ENCODE measurements at regions not wholly inside any gene's neighbourhood (a gene's known extent, or its start where the extent isn't known, plus 50 kb on each side); places are given as distances from the start of the nearest gene placed in this dataset.

GRCh38 chr13:111874981-111875380, 192.0 kb upstream of the SOX1 start:
- H3K4me1 ChIP-seq (ENCODE audit: control insufficient read depth in 2 of 3, insufficient read depth in 2 of 3, low read depth in 1 of 3, low read length in 3 of 3): no peaks in the 10 kb centered on the region
- no peak for FAIRE-seq
- intact Hi-C loops (cut with DNase I): no loop called here
- no peaks in the 10 kb centered on the region for H3K27me3 ChIP-seq (ENCODE audit: control insufficient read depth, insufficient read depth, low read length)
- H3K36me3 ChIP-seq (ENCODE audit: control insufficient read depth in 2 of 3, insufficient read depth in 3 of 3, low read length in 3 of 3): no peaks in the 10 kb centered on the region
- DNase-seq: no peak
- H3K4me3 ChIP-seq (ENCODE audit: low read length in 3 of 3): no peak overlapping the region
- TF ChIP-seq CTCF (IDR thresholded peaks at IDR 0.05; ENCODE audit: borderline replicate concordance, extremely low read depth, insufficient read depth): no peak
- no peak overlapping the region for H3K27ac ChIP-seq (ENCODE audit: low read depth in 2 of 2, low read length in 2 of 2)
- no peak overlapping the region for H3K9ac ChIP-seq (ENCODE audit: low read length in 3 of 3)
- no peaks in the 10 kb centered on the region for H3K9me3 ChIP-seq (ENCODE audit: control insufficient read depth in 2 of 3, insufficient read depth in 1 of 3, low read length in 3 of 3)

GRCh38 chr13:111875915-111876314, 191.0 kb upstream of the SOX1 start:
- Histone ChIP-seq H3K4me3 (ENCODE audit: low read length in 3 of 3) (no peak overlapping the region), H3K27me3 (ENCODE audit: control insufficient read depth, insufficient read depth, low read length) (no peaks in the 10 kb centered on the region), H3K36me3 (ENCODE audit: control insufficient read depth in 2 of 3, insufficient read depth in 3 of 3, low read length in 3 of 3) (no peaks in the 10 kb centered on the region), H3K9me3 (ENCODE audit: control insufficient read depth in 2 of 3, insufficient read depth in 1 of 3, low read length in 3 of 3) (no peaks in the 10 kb centered on the region), H3K4me1 (ENCODE audit: control insufficient read depth in 2 of 3, insufficient read depth in 2 of 3, low read depth in 1 of 3, low read length in 3 of 3) (no peaks in the 10 kb centered on the region), H3K9ac (ENCODE audit: low read length in 3 of 3) (no peak overlapping the region), H3K27ac (ENCODE audit: low read depth in 2 of 2, low read length in 2 of 2) (no peak overlapping the region)
- TF ChIP-seq CTCF (IDR thresholded peaks at IDR 0.05; ENCODE audit: borderline replicate concordance, extremely low read depth, insufficient read depth): no peak
- DNase-seq: no peak
- no peak for FAIRE-seq
- intact Hi-C loops (cut with DNase I): no loop called here

- Histone ChIP-seq H3K4me1 (ENCODE audit: control insufficient read depth in 2 of 3, insufficient read depth in 2 of 3, low read depth in 1 of 3, low read length in 3 of 3) (no peaks in the 10 kb centered on the region), H3K36me3 (ENCODE audit: control insufficient read depth in 2 of 3, insufficient read depth in 3 of 3, low read length in 3 of 3) (no peaks in the 10 kb centered on the region), H3K4me3 (ENCODE audit: low read length in 3 of 3) (no peak overlapping the region), H3K9ac (ENCODE audit: low read length in 3 of 3) (no peak overlapping the region), H3K27ac (ENCODE audit: low read depth in 2 of 2, low read length in 2 of 2) (no peak overlapping the region), H3K9me3 (ENCODE audit: control insufficient read depth in 2 of 3, insufficient read depth in 1 of 3, low read length in 3 of 3) (no peaks in the 10 kb centered on the region), H3K27me3 (ENCODE audit: control insufficient read depth, insufficient read depth, low read length) (no peaks in the 10 kb centered on the region)
- DNase-seq: no peak
- TF ChIP-seq CTCF (IDR thresholded peaks at IDR 0.05; ENCODE audit: borderline replicate concordance, extremely low read depth, insufficient read depth): no peak
- FAIRE-seq: no peak
- intact Hi-C loops (cut with DNase I): no loop called here
Observed at GRCh38 chr13:111876506-111876905, 190.4 kb upstream of the SOX1 start.

GRCh38 chr13:111877906-111878305, 189.0 kb upstream of the SOX1 start:
- DNase-seq (no peak), FAIRE-seq (no peak)
- no peak overlapping the region for H3K9ac ChIP-seq (ENCODE audit: low read length in 3 of 3)
- no peaks in the 10 kb centered on the region for H3K36me3 ChIP-seq (ENCODE audit: control insufficient read depth in 2 of 3, insufficient read depth in 3 of 3, low read length in 3 of 3)
- H3K4me1 ChIP-seq (ENCODE audit: control insufficient read depth in 2 of 3, insufficient read depth in 2 of 3, low read depth in 1 of 3, low read length in 3 of 3): no peaks in the 10 kb centered on the region
- no peak overlapping the region for H3K4me3 ChIP-seq (ENCODE audit: low read length in 3 of 3)
- intact Hi-C loops (cut with DNase I): no loop called here
- no peak overlapping the region for H3K27ac ChIP-seq (ENCODE audit: low read depth in 2 of 2, low read length in 2 of 2)
- no peak for TF ChIP-seq CTCF (IDR thresholded peaks at IDR 0.05; ENCODE audit: borderline replicate concordance, extremely low read depth, insufficient read depth)
- no peaks in the 10 kb centered on the region for H3K9me3 ChIP-seq (ENCODE audit: control insufficient read depth in 2 of 3, insufficient read depth in 1 of 3, low read length in 3 of 3)
- H3K27me3 ChIP-seq (ENCODE audit: control insufficient read depth, insufficient read depth, low read length): no peaks in the 10 kb centered on the region

Data from kidney (tissue), 13 donors.